ENCODE measurements at regions not wholly inside any gene's neighbourhood (a gene's known extent, or its start where the extent isn't known, plus 50 kb on each side); places are given as distances from the start of the nearest gene placed in this dataset.

- DNase-seq = peak; percentile 69
- no peak for TF ChIP-seq CTCF (IDR thresholded peaks at IDR 0.05)
- H3K27ac Mint-ChIP-seq = no peak overlapping the region; the same call in 1 of the 2 replicates
- H3K9me3 Mint-ChIP-seq = no peaks in the 10 kb centered on the region
- H3K4me1 Mint-ChIP-seq (ENCODE audit: low read depth) = peaks cover 45% of the 10 kb centered on the region
- H3K4me3 Mint-ChIP-seq = peak overlapping the region; percentile 6; the same call in 1 of the 2 replicates
- peaks cover 2% of the 10 kb centered on the region for H3K27me3 Mint-ChIP-seq (ENCODE audit: insufficient read depth)
- H3K36me3 Mint-ChIP-seq (ENCODE audit: low read depth) = no peaks in the 10 kb centered on the region
Observed at GRCh38 chr7:16062269-16062668, 359.1 kb downstream of the CRPPA start.

GRCh38 chr7:16061630-16062029 lies 359.7 kb downstream of the CRPPA start:
- Mint-ChIP-seq H3K27me3 (ENCODE audit: insufficient read depth) (peaks cover 2% of the 10 kb centered on the region), H3K4me1 (ENCODE audit: low read depth) (peaks cover 38% of the 10 kb centered on the region), H3K36me3 (ENCODE audit: low read depth) (no peaks in the 10 kb centered on the region), H3K4me3 (no peak overlapping the region), H3K9me3 (no peaks in the 10 kb centered on the region), H3K27ac (no peak overlapping the region)
- TF ChIP-seq CTCF (IDR thresholded peaks at IDR 0.05) = no peak
- DNase-seq = no peak

GRCh38 chr7:16061011-16061410 lies 360.3 kb downstream of the CRPPA start:
- TF ChIP-seq CTCF (IDR thresholded peaks at IDR 0.05) = no peak
- DNase-seq = no peak
- no peak overlapping the region for H3K4me3 Mint-ChIP-seq
- H3K9me3 Mint-ChIP-seq = no peaks in the 10 kb centered on the region
- H3K36me3 Mint-ChIP-seq (ENCODE audit: low read depth) = no peaks in the 10 kb centered on the region
- no peak overlapping the region for H3K27ac Mint-ChIP-seq
- H3K27me3 Mint-ChIP-seq (ENCODE audit: insufficient read depth) = peaks cover 2% of the 10 kb centered on the region
- H3K4me1 Mint-ChIP-seq (ENCODE audit: low read depth) = peaks cover 38% of the 10 kb centered on the region

GRCh38 chr7:16060502-16060901 lies 360.8 kb downstream of the CRPPA start:
- DNase-seq = no peak
- no peak overlapping the region for H3K27ac Mint-ChIP-seq
- H3K4me3 Mint-ChIP-seq = no peak overlapping the region
- TF ChIP-seq CTCF (IDR thresholded peaks at IDR 0.05) = no peak
- H3K36me3 Mint-ChIP-seq (ENCODE audit: low read depth) = no peaks in the 10 kb centered on the region
- peaks cover 38% of the 10 kb centered on the region for H3K4me1 Mint-ChIP-seq (ENCODE audit: low read depth)
- H3K27me3 Mint-ChIP-seq (ENCODE audit: insufficient read depth) = peaks cover 2% of the 10 kb centered on the region
- no peaks in the 10 kb centered on the region for H3K9me3 Mint-ChIP-seq

- Mint-ChIP-seq H3K27me3 (ENCODE audit: insufficient read depth) (no peaks in the 10 kb centered on the region), H3K27ac (no peak overlapping the region), H3K4me1 (ENCODE audit: low read depth) (peaks cover 3% of the 10 kb centered on the region), H3K36me3 (ENCODE audit: low read depth) (no peaks in the 10 kb centered on the region), H3K4me3 (no peak overlapping the region), H3K9me3 (no peaks in the 10 kb centered on the region)
- no peak for DNase-seq
- no peak for TF ChIP-seq CTCF (IDR thresholded peaks at IDR 0.05)
Observed at GRCh38 chr7:16055263-16055976, 365.9 kb downstream of the CRPPA start.

Measured in HFFc6 (cell line).